NCI-H526 (cell line): ENCODE measurements at regions not wholly inside any gene's neighbourhood (a gene's known extent, or its start where the extent isn't known, plus 50 kb on each side); places are given as distances from the start of the nearest gene placed in this dataset.
"Not testable (repeated sequence)": the region's sequence is repeated elsewhere in the genome, so short reads cannot be mapped to it uniquely, and the experiment has no call there.

Experiments
- DNase-seq, 2 experiments: peaks; one replicate each; lab custom pipeline; 2025; lab: John Stamatoyannopoulos, UW

DNA sequence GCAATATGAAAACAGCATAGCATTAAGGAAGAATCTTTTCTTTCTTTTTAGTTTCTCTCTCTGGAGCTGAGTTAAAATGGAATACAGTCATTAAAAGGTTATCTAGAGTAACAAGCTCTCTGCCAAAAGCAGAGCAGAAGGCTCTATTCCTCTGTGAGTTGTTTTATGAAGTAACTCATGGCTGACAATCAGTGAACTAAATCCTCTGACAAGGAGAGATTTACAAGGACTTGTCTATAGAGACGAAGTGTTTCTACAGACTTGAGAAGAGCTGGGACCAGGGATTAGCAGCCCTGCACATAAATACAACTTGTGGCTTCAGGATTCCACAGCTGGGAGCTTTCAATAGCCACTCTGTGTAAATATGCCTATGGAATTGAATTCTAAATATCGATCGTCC, 192.5 kb upstream of the RAG2 start:
- no peak for DNase-seq

DNA sequence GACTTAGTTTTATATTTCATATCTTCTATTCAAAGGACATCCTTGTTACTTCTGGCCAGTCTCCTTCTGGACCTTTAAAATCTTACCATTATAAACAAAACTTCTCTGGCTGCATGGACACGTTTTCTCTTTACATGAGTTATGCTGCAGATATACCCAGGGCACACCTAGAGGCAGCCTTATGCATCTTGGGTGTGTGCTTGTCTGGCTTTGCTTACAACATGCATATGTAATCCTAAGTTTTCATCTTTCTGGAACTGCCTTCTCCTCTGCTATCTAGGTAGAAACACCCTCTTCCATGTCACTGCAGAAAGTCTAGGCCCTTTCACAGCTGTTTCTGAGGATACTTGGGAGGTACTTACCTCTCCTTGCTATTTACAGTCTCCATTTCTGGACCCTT, 185.8 kb upstream of the RAG2 start:
- no peak for DNase-seq

- no peak for DNase-seq
Measured at GRCh38 chr11:36779791-36780190, 181.8 kb upstream of the RAG2 start.

DNA sequence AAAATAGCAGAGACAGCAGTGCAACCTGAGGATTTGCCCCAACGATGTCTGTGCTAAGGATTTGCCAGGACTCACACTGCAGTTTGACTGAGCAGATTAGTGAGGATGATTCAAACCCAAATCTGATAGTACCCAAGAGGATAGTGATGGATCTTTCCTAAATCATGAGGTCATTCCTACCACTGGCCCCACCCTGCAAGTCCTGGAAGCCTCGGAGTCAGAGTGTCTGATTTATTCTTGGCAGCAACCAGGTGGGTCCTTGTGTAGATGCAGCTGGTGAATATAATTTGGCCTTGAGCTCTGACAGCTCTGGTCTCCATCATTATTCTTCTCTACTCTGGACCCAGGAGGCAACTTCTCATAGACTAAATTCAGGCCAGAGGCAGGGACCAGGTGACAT, 179.3 kb upstream of the RAG2 start:
- DNase-seq, result no peak

- DNase-seq, result no peak
Measured at GRCh38 chr11:36775756-36776155, 177.7 kb upstream of the RAG2 start.

- no peak for DNase-seq
Measured at GRCh38 chr11:36775130-36775529, 177.1 kb upstream of the RAG2 start.

DNA sequence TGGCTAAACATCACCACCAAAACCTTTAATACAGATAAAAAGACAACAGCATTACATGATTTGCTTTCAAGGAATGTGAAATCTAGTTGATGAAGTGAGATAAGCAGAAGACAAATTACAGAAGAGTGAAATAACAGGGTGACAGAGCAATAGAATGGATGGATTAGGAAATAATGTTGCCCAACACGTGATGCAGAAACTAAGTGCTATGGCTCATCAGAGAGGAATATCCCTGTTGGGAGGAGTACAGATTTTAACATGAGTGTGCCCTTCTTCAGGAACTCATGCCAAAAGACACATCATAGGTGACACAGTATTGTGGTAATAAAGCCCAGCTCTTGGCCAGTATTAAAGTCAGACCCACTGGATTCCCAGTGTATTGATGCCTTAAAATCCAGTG, 176.6 kb upstream of the RAG2 start:
- no peak for DNase-seq

GRCh38 chr11:36763187-36763586, 165.2 kb upstream of the RAG2 start:
- DNase-seq, result no peak

DNA sequence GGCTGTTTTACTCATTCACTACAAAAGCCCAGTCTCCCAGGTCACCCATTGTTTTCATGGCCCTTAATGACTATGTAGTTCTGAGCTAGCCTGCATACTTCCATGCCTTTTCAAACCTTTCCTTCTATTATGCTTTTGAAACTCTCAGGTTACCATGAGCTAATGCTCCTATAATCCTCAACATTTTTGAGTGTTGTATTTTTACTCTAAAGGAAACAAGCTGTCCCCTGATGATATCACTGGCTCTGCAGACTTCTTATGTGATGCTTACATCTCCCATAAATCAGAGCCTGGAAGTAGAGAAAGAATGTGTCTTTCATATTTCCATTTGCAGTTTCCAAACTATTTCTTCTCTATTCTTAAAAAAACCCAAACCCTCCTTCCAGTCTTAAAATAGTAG, 159.0 kb upstream of the RAG2 start:
- DNase-seq, result no peak

DNA sequence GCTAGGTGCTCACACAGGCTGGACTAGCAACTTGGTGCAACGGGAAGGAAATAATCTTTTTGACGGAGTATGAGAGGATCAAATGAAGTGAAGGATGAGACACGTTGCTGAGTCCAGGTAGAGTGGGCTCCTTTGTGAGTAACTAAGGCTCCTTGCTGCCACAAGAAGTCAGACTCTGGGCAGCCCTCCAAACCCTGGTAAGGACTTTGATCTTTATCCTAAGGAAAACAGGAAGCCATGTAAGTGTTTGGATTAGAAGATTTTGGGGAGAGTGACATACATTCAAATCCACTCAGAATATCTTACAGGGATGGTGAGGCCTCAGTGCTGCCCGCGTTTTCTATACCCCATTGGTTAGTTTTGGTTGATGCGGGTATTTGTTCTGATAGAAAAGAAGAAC, 155.9 kb upstream of the RAG2 start:
- no peak for DNase-seq

- DNase-seq, result no peak
Measured at GRCh38 chr11:36751996-36752395, 154.0 kb upstream of the RAG2 start.

GRCh38 chr11:36751335-36751781, 153.3 kb upstream of the RAG2 start:
- no peak for DNase-seq

GRCh38 chr11:36750349-36750748, 152.3 kb upstream of the RAG2 start:
- DNase-seq, result no peak

- no peak for DNase-seq
Measured at GRCh38 chr11:36748836-36749235, 150.8 kb upstream of the RAG2 start.

- DNase-seq, result peak; percentile 86 to 95
Measured at GRCh38 chr11:36746886-36747710, 149.1 kb upstream of the RAG2 start.

DNA sequence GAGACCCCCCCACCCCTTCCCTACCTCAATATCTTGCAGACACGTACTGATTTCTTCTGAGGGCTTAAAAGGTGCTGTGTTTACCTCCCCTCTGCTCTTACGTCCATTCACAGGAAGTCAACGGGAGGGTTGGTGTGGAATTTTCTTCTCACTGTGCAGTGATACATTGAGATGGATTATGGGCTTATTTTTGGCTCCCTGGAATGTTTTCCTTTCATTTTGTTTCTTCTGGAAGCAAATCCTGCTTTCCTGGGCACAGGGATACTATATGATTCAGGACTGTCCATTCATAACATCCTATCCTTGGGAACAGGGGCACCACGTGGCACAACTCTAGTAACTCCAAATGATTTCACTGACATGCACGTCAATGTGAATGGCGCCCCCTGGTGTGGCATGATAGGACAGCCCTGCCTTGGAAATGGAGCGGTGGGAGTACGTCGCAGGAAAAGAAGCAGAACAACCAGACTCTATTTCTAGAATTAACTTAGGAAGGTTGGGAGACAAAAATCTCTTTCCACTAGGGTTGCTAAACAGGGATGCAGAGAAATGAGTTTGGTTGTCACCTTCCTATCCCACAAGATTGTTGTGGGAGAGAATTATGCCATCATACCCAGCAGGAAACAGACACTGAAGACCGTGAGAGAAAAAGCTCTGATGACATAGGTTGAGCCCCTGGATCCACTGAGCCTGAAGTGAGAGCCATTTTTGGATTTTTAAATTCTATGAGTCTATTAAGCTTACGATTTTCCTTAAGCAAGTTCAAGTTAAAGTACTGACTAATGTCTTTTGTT, 146.5 kb upstream of the RAG2 start:
- DNase-seq, result peak; percentile 61 to 86

- DNase-seq, result no peak
Measured at GRCh38 chr11:36743039-36743438, 145.0 kb upstream of the RAG2 start.

GRCh38 chr11:36741515-36741914, 143.5 kb upstream of the RAG2 start:
- DNase-seq, result no peak

DNA sequence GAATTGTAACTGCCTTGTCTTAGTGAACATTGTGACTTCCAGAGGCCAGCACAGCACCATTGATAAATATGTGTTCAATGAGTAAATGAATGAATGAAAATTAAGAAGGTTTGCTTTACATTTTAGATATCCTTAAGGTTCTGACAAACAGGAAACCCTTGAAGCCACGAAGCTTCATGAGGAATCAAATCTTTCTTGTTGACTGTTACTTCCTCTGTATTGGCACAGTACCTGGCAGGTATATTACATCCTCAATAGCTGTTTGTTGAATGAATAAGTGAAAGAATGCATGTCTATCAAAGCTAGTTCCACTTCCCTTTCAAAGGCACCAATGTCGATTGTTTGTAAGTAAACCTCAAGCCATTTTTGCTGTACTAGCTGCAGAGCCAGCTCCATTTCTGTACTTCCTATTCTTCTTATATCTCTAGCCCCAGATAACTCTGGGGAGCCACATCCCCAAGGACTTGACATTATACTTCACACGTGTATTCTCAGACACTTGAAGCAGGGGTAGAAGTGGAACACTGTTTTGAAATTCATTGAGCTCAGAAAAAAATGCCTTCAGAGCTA, 140.3 kb upstream of the RAG2 start:
- no peak for DNase-seq

DNA sequence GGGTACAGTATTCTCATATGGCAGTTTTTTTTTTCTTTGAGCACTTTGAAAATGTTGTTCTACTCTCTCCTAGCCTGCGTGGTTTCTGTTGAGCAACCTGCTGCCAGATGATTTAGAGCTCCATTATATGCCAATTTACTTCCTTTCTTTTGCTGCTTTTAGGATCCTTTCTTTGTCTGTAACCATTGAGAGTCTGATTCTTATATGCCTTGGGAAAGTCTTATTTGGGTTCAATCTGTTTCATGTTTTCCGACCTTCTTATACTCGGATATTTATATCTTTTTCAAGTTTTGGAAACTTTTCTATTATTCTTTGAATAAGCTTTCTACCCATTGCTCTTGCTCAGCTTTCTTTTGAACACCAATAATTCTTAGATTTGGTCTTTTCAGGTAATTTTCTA, 138.1 kb upstream of the RAG2 start:
- no peak for DNase-seq

- DNase-seq, result not testable (repeated sequence)
Measured at GRCh38 chr11:36733721-36734120, 135.7 kb upstream of the RAG2 start.

- no peak for DNase-seq
Measured at GRCh38 chr11:36730761-36731160, 132.7 kb upstream of the RAG2 start.

DNA sequence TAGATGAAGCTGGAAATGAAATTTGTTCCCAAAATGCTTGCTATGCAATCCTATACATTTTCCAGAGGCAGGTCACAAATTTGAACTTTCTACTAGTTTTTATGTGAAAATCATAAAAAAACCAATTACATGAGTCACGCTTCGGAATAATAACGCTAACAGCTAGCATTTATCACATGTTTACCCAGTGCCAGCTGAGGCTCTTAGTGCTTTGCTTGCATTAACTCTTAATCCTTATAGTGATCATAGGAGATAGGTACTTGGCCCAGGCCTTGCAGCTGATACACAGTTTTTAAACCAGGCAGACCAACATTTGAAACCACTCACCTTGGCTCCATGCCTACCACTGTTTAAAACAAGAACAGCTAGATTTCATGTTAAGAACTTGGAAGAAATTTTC, 131.8 kb upstream of the RAG2 start:
- no peak for DNase-seq
